Uterus (tissue), 2 donors: ENCODE measurements at regions not wholly inside any gene's neighbourhood (a gene's known extent, or its start where the extent isn't known, plus 50 kb on each side); places are given as distances from the start of the nearest gene placed in this dataset.

Source experiments
- POLR2A ChIP-seq, 2 donors: fragments of 450-650 bp; IDR thresholded peaks; one replicate each; pipeline ENCODE4 v1.6.1; 2016; ENCODE audit warnings: antibody characterized with exemption in 2 of 2, mild to moderate bottlenecking in 1 of 2, moderate library complexity in 1 of 2
- TF ChIP-seq, protein P1 (sequence below), 4 experiments: fragments of 200-600 bp in 2 of 4; fragments of 450-650 bp in 2 of 4; sonication (generic) in 2 of 4; IDR thresholded peaks; one replicate each; pipeline ENCODE4 v1.5.1; 2016 to 2019; ENCODE audit warnings: antibody characterized with exemption in 4 of 4, mild to moderate bottlenecking in 2 of 4, moderate library complexity in 1 of 4

GRCh38 chr4:34318773-34319172 is 1925.5 kb downstream of the ARAP2 start:
- TF ChIP-seq, protein P1, sequence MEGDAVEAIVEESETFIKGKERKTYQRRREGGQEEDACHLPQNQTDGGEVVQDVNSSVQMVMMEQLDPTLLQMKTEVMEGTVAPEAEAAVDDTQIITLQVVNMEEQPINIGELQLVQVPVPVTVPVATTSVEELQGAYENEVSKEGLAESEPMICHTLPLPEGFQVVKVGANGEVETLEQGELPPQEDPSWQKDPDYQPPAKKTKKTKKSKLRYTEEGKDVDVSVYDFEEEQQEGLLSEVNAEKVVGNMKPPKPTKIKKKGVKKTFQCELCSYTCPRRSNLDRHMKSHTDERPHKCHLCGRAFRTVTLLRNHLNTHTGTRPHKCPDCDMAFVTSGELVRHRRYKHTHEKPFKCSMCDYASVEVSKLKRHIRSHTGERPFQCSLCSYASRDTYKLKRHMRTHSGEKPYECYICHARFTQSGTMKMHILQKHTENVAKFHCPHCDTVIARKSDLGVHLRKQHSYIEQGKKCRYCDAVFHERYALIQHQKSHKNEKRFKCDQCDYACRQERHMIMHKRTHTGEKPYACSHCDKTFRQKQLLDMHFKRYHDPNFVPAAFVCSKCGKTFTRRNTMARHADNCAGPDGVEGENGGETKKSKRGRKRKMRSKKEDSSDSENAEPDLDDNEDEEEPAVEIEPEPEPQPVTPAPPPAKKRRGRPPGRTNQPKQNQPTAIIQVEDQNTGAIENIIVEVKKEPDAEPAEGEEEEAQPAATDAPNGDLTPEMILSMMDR (IDR thresholded peaks at IDR 0.05) = no peak
- no peak for TF ChIP-seq POLR2A (IDR thresholded peaks at IDR 0.05)
